Neuronal stem cell (in vitro differentiated cells): ENCODE measurements at regions not wholly inside any gene's neighbourhood (a gene's known extent, or its start where the extent isn't known, plus 50 kb on each side); places are given as distances from the start of the nearest gene placed in this dataset.

ENCODE experiments used
- DNase-seq: peaks from one replicate; pipeline ENCODE4 v3.0.0-alpha.2; 2013; ENCODE audit warnings: low spot score
- H2AFZ ChIP-seq: one replicate; pipeline ENCODE4 v1.6.1; 2013; ENCODE audit warnings: mild to moderate bottlenecking, low read length, inconsistent platforms
- H2AK5ac ChIP-seq: 2 replicates; pipeline ENCODE4 v1.6.1; 2013; ENCODE audit warnings: low read depth, mild to moderate bottlenecking, inconsistent platforms, low read length, moderate library complexity, mixed read lengths
- H2BK120ac ChIP-seq: 2 replicates; pipeline ENCODE4 v1.6.1; 2013; ENCODE audit warnings: low read depth, mild to moderate bottlenecking, inconsistent platforms, low read length, moderate library complexity, mixed read lengths
- H2BK12ac ChIP-seq: one replicate; pipeline ENCODE4 v1.6.1; 2013; ENCODE audit warnings: low read length, inconsistent platforms
- H2BK15ac ChIP-seq: 2 replicates; pipeline ENCODE4 v1.6.1; 2013; ENCODE audit warnings: mild to moderate bottlenecking, low read length, inconsistent platforms, mixed read lengths
- H2BK5ac ChIP-seq: one replicate; pipeline ENCODE4 v1.6.1; 2013; ENCODE audit warnings: inconsistent platforms, mild to moderate bottlenecking, low read length, moderate library complexity
- H3K14ac ChIP-seq: one replicate; pipeline ENCODE4 v1.6.1; 2013; ENCODE audit warnings: low read length, inconsistent platforms
- H3K18ac ChIP-seq: 2 replicates; pipeline ENCODE4 v1.6.1; 2013; ENCODE audit warnings: low read length, inconsistent platforms
- H3K23ac ChIP-seq: 2 replicates; pipeline ENCODE4 v1.6.1; 2013; ENCODE audit warnings: low read depth, mild to moderate bottlenecking, mixed read lengths, low read length, inconsistent platforms; ENCODE audit not compliant: poor library complexity
- H3K27ac ChIP-seq: replicated peaks from 3 replicates; pipeline ENCODE4 v1.5.1; 2013; ENCODE audit warnings: low read length, inconsistent platforms
- H3K27me3 ChIP-seq, 3 experiments: 2 replicates each; pipeline ENCODE4 v1.6.1; 2013; ENCODE audit warnings: low read length in 3 of 3, mild to moderate bottlenecking in 2 of 3, inconsistent platforms in 1 of 3, low read depth in 1 of 3, mixed read lengths in 1 of 3, moderate library complexity in 1 of 3; ENCODE audit not compliant: control insufficient read depth in 3 of 3, insufficient read depth in 3 of 3
- H3K36me3 ChIP-seq, 2 donors: replicated peaks in 1 of 2; 2 replicates each; pipeline ENCODE4 v1.6.1; 2013; ENCODE audit warnings: low read length in 2 of 2; ENCODE audit not compliant: control insufficient read depth in 2 of 2, insufficient read depth in 2 of 2
- H3K4ac ChIP-seq: 2 replicates; pipeline ENCODE4 v1.6.1; 2013; ENCODE audit warnings: inconsistent platforms, mild to moderate bottlenecking, low read length, moderate library complexity
- H3K4me1 ChIP-seq, 2 donors: 1 replicate in 1 of 2; 2 replicates in 1 of 2; pipeline ENCODE4 v1.6.1; 2013; ENCODE audit warnings: low read length in 2 of 2, low read depth in 1 of 2; ENCODE audit not compliant: control insufficient read depth in 2 of 2, insufficient read depth in 1 of 2
- H3K4me2 ChIP-seq: one replicate; pipeline ENCODE4 v1.6.1; 2013; ENCODE audit warnings: mild to moderate bottlenecking, low read length, inconsistent platforms; ENCODE audit not compliant: insufficient read depth, poor library complexity, severe bottlenecking
- H3K4me3 ChIP-seq, 2 donors: 2 replicates each; pipeline ENCODE4 v1.5.1; 2013; ENCODE audit warnings: low read length in 2 of 2, mild to moderate bottlenecking in 2 of 2, inconsistent platforms in 1 of 2, moderate library complexity in 1 of 2
- H3K79me1 ChIP-seq: one replicate; pipeline ENCODE4 v1.6.1; 2013; ENCODE audit warnings: low read depth, mild to moderate bottlenecking, inconsistent platforms, low read length, moderate library complexity
- H3K9ac ChIP-seq: one replicate; pipeline ENCODE4 v1.6.1; 2013; ENCODE audit warnings: mild to moderate bottlenecking, low read depth, low read length, inconsistent platforms; ENCODE audit not compliant: poor library complexity
- H3K9me3 ChIP-seq, 2 donors: replicated peaks in 1 of 2; 2 replicates each; pipeline versions ENCODE3 to v1.6.1; 2013; ENCODE audit warnings: low read length in 2 of 2, mild to moderate bottlenecking in 2 of 2, inconsistent platforms in 1 of 2, low read depth in 1 of 2, mixed read lengths in 1 of 2, moderate library complexity in 1 of 2; ENCODE audit not compliant: control insufficient read depth in 2 of 2, insufficient read depth in 1 of 2
- H4K8ac ChIP-seq: one replicate; pipeline ENCODE4 v1.6.1; 2013; ENCODE audit warnings: low read depth, mild to moderate bottlenecking, inconsistent platforms, low read length, moderate library complexity
- H4K91ac ChIP-seq: one replicate; pipeline ENCODE4 v1.6.1; 2013; ENCODE audit warnings: low read length, low read depth, mild to moderate bottlenecking, inconsistent platforms; ENCODE audit not compliant: poor library complexity
- WGBS, 2 donors: extraction: QIAGEN DNeasy Blood & Tissue Kit; methylation state at CpG; one replicate each; pipeline ENCODE4 v1.1.7; 2013; ENCODE audit warnings: missing lambda C conversion rate in 2 of 2, mixed read lengths in 1 of 2; ENCODE audit not compliant: insufficient read length in 2 of 2, insufficient replicate concordance in 1 of 2; ENCODE audit errors: extremely low coverage in 2 of 2; 5-methylcytosine and 5-hydroxymethylcytosine counted together

GRCh38 chr10:127797339-127797738, 60.4 kb downstream of the FOXI2 start:
- Histone ChIP-seq H2BK15ac (no peak overlapping the region), H3K9ac (peak overlapping the region; percentile 10), H3K9me3 (no peaks in the 10 kb centered on the region), H3K4me1 (no peaks in the 10 kb centered on the region), H2BK5ac (no peak overlapping the region), H2BK12ac (no peak overlapping the region), H2BK120ac (no peak overlapping the region), H2AFZ (no peak overlapping the region), H2AK5ac (no peak overlapping the region), H3K4me3 (peak overlapping the region in 1 of 2 donors; percentile 5), H3K27me3 (no peaks in the 10 kb centered on the region), H3K36me3 (no peaks in the 10 kb centered on the region), H4K91ac (no peak overlapping the region), H3K4me2 (no peak overlapping the region), H4K8ac (no peak overlapping the region), H3K4ac (no peak overlapping the region), H3K27ac (no peak overlapping the region), H3K23ac (peak overlapping the region; percentile 10), H3K79me1 (no peaks in the 10 kb centered on the region), H3K18ac (no peak overlapping the region), H3K14ac (peak overlapping the region; percentile 21)
- no peak for DNase-seq
- WGBS, 2 donors = 100% methylated on average over 1 of the region's 1 CpG; no CpG with 5 or more reads in 1 of the 2 donors

- no peaks in the 10 kb centered on the region for H3K79me1 ChIP-seq
- H3K9me3 ChIP-seq = no peaks in the 10 kb centered on the region
- no peaks in the 10 kb centered on the region for H3K4me1 ChIP-seq
- H3K27me3 ChIP-seq = no peaks in the 10 kb centered on the region
- no CpG with 5 or more reads among the region's 6 CpGs for WGBS, 2 donors
- H3K27ac ChIP-seq = no peak overlapping the region
- H2BK120ac ChIP-seq = no peak overlapping the region
- H2AFZ ChIP-seq = no peak overlapping the region
- H3K23ac ChIP-seq = no peak overlapping the region
- H4K8ac ChIP-seq = no peak overlapping the region
- no peak for DNase-seq
- H4K91ac ChIP-seq = no peak overlapping the region
- no peaks in the 10 kb centered on the region for H3K36me3 ChIP-seq
- no peak overlapping the region for H2AK5ac ChIP-seq
- no peak overlapping the region for H3K4ac ChIP-seq
- H3K9ac ChIP-seq = no peak overlapping the region
- H3K18ac ChIP-seq = no peak overlapping the region
- no peak overlapping the region for H3K14ac ChIP-seq
- no peak overlapping the region for H2BK15ac ChIP-seq
- no peak overlapping the region for H3K4me3 ChIP-seq
- no peak overlapping the region for H2BK12ac ChIP-seq
- H3K4me2 ChIP-seq = no peak overlapping the region
- no peak overlapping the region for H2BK5ac ChIP-seq
These were observed 61.1 kb downstream of the FOXI2 start for GRCh38 chr10:127798111-127798510.

GRCh38 chr10:127801302-127801701, 64.3 kb downstream of the FOXI2 start:
- no peaks in the 10 kb centered on the region for H3K79me1 ChIP-seq
- DNase-seq = no peak
- H3K4me1 ChIP-seq = no peaks in the 10 kb centered on the region
- no peaks in the 10 kb centered on the region for H3K27me3 ChIP-seq
- H2BK120ac ChIP-seq = no peak overlapping the region
- H3K4me2 ChIP-seq = no peak overlapping the region
- H3K14ac ChIP-seq = no peak overlapping the region
- no peak overlapping the region for H2BK15ac ChIP-seq
- no peak overlapping the region for H2BK12ac ChIP-seq
- H3K4ac ChIP-seq = no peak overlapping the region
- H3K23ac ChIP-seq = no peak overlapping the region
- no peak overlapping the region for H3K18ac ChIP-seq
- no peak overlapping the region for H4K8ac ChIP-seq
- no peak overlapping the region for H3K27ac ChIP-seq
- no peak overlapping the region for H3K4me3 ChIP-seq
- H3K36me3 ChIP-seq = no peaks in the 10 kb centered on the region
- WGBS, 2 donors = no CpG with 5 or more reads among the region's 3 CpGs
- no peak overlapping the region for H2AK5ac ChIP-seq
- H4K91ac ChIP-seq = no peak overlapping the region
- no peak overlapping the region for H2BK5ac ChIP-seq
- no peak overlapping the region for H3K9ac ChIP-seq
- no peak overlapping the region for H2AFZ ChIP-seq
- no peaks in the 10 kb centered on the region for H3K9me3 ChIP-seq

- no peak for DNase-seq
These were observed 65.6 kb downstream of the FOXI2 start for GRCh38 chr10:127802531-127803095.

More at GRCh38 chr10:127802531-127803095, 65.6 kb downstream of the FOXI2 start:
- no peak overlapping the region for H3K4me3 ChIP-seq
- no peaks in the 10 kb centered on the region for H3K27me3 ChIP-seq
- no peak overlapping the region for H2BK12ac ChIP-seq
- H2AFZ ChIP-seq = no peak overlapping the region
- H3K4me2 ChIP-seq = no peak overlapping the region
- no peak overlapping the region for H2BK120ac ChIP-seq
- WGBS, 2 donors = no CpG with 5 or more reads among the region's 6 CpGs
- H3K79me1 ChIP-seq = no peaks in the 10 kb centered on the region
- H3K9ac ChIP-seq = no peak overlapping the region
- no peak overlapping the region for H4K91ac ChIP-seq
- H3K36me3 ChIP-seq = no peaks in the 10 kb centered on the region
- H2BK5ac ChIP-seq = no peak overlapping the region
- H3K14ac ChIP-seq = no peak overlapping the region
- H3K9me3 ChIP-seq = no peaks in the 10 kb centered on the region
- H3K4me1 ChIP-seq = no peaks in the 10 kb centered on the region
- H3K4ac ChIP-seq = no peak overlapping the region
- H2BK15ac ChIP-seq = no peak overlapping the region
- H4K8ac ChIP-seq = no peak overlapping the region
- H3K18ac ChIP-seq = no peak overlapping the region
- H3K27ac ChIP-seq = no peak overlapping the region
- H2AK5ac ChIP-seq = no peak overlapping the region
- no peak overlapping the region for H3K23ac ChIP-seq
